CD14-positive monocyte (primary cell): ENCODE measurements at regions not wholly inside any gene's neighbourhood (a gene's known extent, or its start where the extent isn't known, plus 50 kb on each side); places are given as distances from the start of the nearest gene placed in this dataset.

Experiments
- DNase-seq, 3 donors: peaks; one replicate each; pipeline ENCODE4 v3.0.0-alpha.2; 2011 to 2022
- H2AFZ ChIP-seq: 2 replicates; pipeline ENCODE4 v1.6.0; 2012; ENCODE audit warnings: mild to moderate bottlenecking, low read depth, low read length, inconsistent platforms; ENCODE audit not compliant: insufficient read depth, poor library complexity, severe bottlenecking
- H3K27ac ChIP-seq, 2 donors: 1 replicate in 1 of 2; 2 replicates in 1 of 2; pipeline ENCODE4 v1.5.1; 2012 to 2013; ENCODE audit warnings: low read length in 2 of 2, control low read depth in 1 of 2, inconsistent platforms in 1 of 2, low read depth in 1 of 2, mild to moderate bottlenecking in 1 of 2
- H3K27me3 ChIP-seq, 2 donors: one replicate each; pipeline versions ENCODE4 v1.6.0 to v1.6.1; 2011 to 2013; ENCODE audit warnings: low read length in 2 of 2; ENCODE audit not compliant: control insufficient read depth in 2 of 2, insufficient read depth in 2 of 2
- H3K36me3 ChIP-seq, 2 donors: replicated peaks in 1 of 2; 1 replicate in 1 of 2; 2 replicates in 1 of 2; pipeline versions ENCODE4 v1.5.1 to v1.6.1; 2012 to 2013; ENCODE audit warnings: low read length in 2 of 2, control low read depth in 1 of 2, inconsistent platforms in 1 of 2, mild to moderate bottlenecking in 1 of 2; ENCODE audit not compliant: insufficient read depth in 2 of 2, control insufficient read depth in 1 of 2
- H3K4me1 ChIP-seq, 2 donors: 1 replicate in 1 of 2; 2 replicates in 1 of 2; pipeline versions ENCODE4 v1.5.1 to v1.6.1; 2012 to 2013; ENCODE audit warnings: low read length in 2 of 2, control low read depth in 1 of 2, inconsistent platforms in 1 of 2, mild to moderate bottlenecking in 1 of 2, moderate library complexity in 1 of 2; ENCODE audit not compliant: insufficient read depth in 2 of 2, control insufficient read depth in 1 of 2
- H3K4me2 ChIP-seq: replicated peaks from 2 replicates; pipeline ENCODE3; 2012; ENCODE audit warnings: low read length, moderate library complexity, mild to moderate bottlenecking; ENCODE audit not compliant: poor library complexity, severe bottlenecking; ENCODE audit errors: extremely low read depth
- H3K4me3 ChIP-seq, 3 experiments: fragments of 200-600 bp in 1 of 3; sonication (generic) in 1 of 3; replicated peaks in 1 of 3; 1 replicate in 2 of 3; 2 replicates in 1 of 3; pipeline ENCODE4 v1.5.1; 2011 to 2013; ENCODE audit warnings: low read length in 3 of 3, mild to moderate bottlenecking in 3 of 3, control low read depth in 2 of 3, low read depth in 2 of 3, inconsistent platforms in 1 of 3, moderate library complexity in 1 of 3
- H3K79me2 ChIP-seq: 2 replicates; pipeline ENCODE4 v1.6.0; 2012; ENCODE audit warnings: mild to moderate bottlenecking, control low read depth, inconsistent platforms, low read length, moderate library complexity; ENCODE audit not compliant: insufficient read depth
- H3K9ac ChIP-seq: 2 replicates; pipeline ENCODE4 v1.6.0; 2017; ENCODE audit warnings: low read length, mild to moderate bottlenecking; ENCODE audit not compliant: insufficient read depth, poor library complexity, severe bottlenecking
- H3K9me3 ChIP-seq, 2 donors: replicated peaks in 1 of 2; 1 replicate in 1 of 2; 2 replicates in 1 of 2; pipeline versions ENCODE4 v1.5.1 to v1.6.1; 2012 to 2013; ENCODE audit warnings: low read length in 2 of 2, control low read depth in 1 of 2; ENCODE audit not compliant: control insufficient read depth in 1 of 2, insufficient read depth in 1 of 2
- H4K20me1 ChIP-seq: 2 replicates; pipeline ENCODE4 v1.6.0; 2012; ENCODE audit warnings: mild to moderate bottlenecking, low read length, control low read depth, moderate library complexity; ENCODE audit not compliant: insufficient read depth
- H3K27ac Mint-ChIP-seq, 7 donors: one replicate each; pipeline ENCODE4 v1.8.0; 2020; ENCODE audit warnings: mild to moderate bottlenecking in 7 of 7, mixed read lengths in 7 of 7, moderate library complexity in 6 of 7, inconsistent platforms in 2 of 7
- H3K27me3 Mint-ChIP-seq, 3 donors: one replicate each; pipeline ENCODE4 v1.8.0; 2021 to 2022; ENCODE audit warnings: low read depth in 3 of 3, mild to moderate bottlenecking in 3 of 3, mixed read lengths in 3 of 3, moderate library complexity in 3 of 3, inconsistent platforms in 1 of 3
- H3K36me3 Mint-ChIP-seq, 2 donors: one replicate each; pipeline ENCODE4 v1.8.0; 2020; ENCODE audit warnings: mixed read lengths in 2 of 2, inconsistent platforms in 1 of 2, mild to moderate bottlenecking in 1 of 2
- H3K4me1 Mint-ChIP-seq: one replicate; pipeline ENCODE4 v1.8.0; 2020; ENCODE audit warnings: mild to moderate bottlenecking, mixed read lengths
- H3K4me3 Mint-ChIP-seq, 2 donors: one replicate each; pipeline ENCODE4 v1.8.0; 2020; ENCODE audit warnings: mild to moderate bottlenecking in 2 of 2, mixed read lengths in 2 of 2, moderate library complexity in 1 of 2
- H3K9me3 Mint-ChIP-seq, 7 donors: one replicate each; pipeline ENCODE4 v1.8.0; 2020 to 2022; ENCODE audit warnings: mixed read lengths in 7 of 7, mild to moderate bottlenecking in 6 of 7, moderate library complexity in 6 of 7, inconsistent platforms in 2 of 7
- WGBS: methylation state at CpG from one replicate; pipeline ENCODE4 v1.1.5; 2013; ENCODE audit warnings: missing lambda C conversion rate; ENCODE audit not compliant: insufficient coverage; 5-methylcytosine and 5-hydroxymethylcytosine counted together
- intact Hi-C, 2 donors: fragments of 100-400 bp; cut with micrococcal nuclease; formaldehyde crosslinking; loops; one replicate each; pipeline versions ENCODE4 v1.15.0 to v1.15.1; 2023
- TF ChIP-seq, protein P1 (sequence below): fragments of 200-600 bp; IDR thresholded peaks from one replicate; pipeline ENCODE4 v1.8.0; 2022; ENCODE audit warnings: antibody characterized with exemption, mild to moderate bottlenecking

- H3K9me3 ChIP-seq: no peaks in the 10 kb centered on the region
- Mint-ChIP-seq H3K9me3 (peaks cover 0 to 7% (median 4%) of the 10 kb centered on the region in 7 donors), H3K27ac (no peak overlapping the region), H3K4me1 (no peaks in the 10 kb centered on the region), H3K27me3 (peaks cover 0 to 2% (median 0%) of the 10 kb centered on the region in 3 donors), H3K36me3 (no peaks in the 10 kb centered on the region), H3K4me3 (no peak overlapping the region)
- TF ChIP-seq, protein P1, sequence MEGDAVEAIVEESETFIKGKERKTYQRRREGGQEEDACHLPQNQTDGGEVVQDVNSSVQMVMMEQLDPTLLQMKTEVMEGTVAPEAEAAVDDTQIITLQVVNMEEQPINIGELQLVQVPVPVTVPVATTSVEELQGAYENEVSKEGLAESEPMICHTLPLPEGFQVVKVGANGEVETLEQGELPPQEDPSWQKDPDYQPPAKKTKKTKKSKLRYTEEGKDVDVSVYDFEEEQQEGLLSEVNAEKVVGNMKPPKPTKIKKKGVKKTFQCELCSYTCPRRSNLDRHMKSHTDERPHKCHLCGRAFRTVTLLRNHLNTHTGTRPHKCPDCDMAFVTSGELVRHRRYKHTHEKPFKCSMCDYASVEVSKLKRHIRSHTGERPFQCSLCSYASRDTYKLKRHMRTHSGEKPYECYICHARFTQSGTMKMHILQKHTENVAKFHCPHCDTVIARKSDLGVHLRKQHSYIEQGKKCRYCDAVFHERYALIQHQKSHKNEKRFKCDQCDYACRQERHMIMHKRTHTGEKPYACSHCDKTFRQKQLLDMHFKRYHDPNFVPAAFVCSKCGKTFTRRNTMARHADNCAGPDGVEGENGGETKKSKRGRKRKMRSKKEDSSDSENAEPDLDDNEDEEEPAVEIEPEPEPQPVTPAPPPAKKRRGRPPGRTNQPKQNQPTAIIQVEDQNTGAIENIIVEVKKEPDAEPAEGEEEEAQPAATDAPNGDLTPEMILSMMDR: no peak
- no CpG with 5 or more reads among the region's 3 CpGs for WGBS
- no peaks in the 10 kb centered on the region for H3K4me1 ChIP-seq
- no peaks in the 10 kb centered on the region for H3K36me3 ChIP-seq
- no peak for DNase-seq
- H3K9ac ChIP-seq: no peak overlapping the region
- no peak overlapping the region for H3K4me2 ChIP-seq
- intact Hi-C loops: no loop called here
- H3K27ac ChIP-seq: no peak overlapping the region
- H2AFZ ChIP-seq: no peak overlapping the region
- no peak overlapping the region for H3K4me3 ChIP-seq
- no peaks in the 10 kb centered on the region for H3K79me2 ChIP-seq
- no peaks in the 10 kb centered on the region for H3K27me3 ChIP-seq
- H4K20me1 ChIP-seq: no peaks in the 10 kb centered on the region
Measured at GRCh38 chr11:23490557-23491235, 630.4 kb upstream of the CCDC179 start.

DNA sequence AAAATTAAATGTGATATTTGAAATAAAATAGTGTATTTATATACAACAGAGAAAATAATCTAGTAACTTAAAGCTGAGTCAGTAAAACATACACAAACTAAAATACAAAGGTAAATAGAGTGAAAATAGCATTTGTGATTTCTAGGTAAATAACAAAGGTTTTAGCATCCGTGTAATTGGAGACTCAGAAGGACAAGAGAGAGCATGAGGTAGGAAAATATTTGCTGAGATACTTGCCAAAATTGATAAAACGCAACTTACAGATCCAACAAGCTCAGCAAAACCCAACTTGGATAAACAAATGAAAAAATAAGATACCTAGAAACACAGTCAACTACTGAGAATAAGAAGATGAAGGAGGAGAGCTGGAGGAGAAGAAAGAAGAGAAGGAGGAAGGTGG lies 634.7 kb upstream of the CCDC179 start:
- Histone ChIP-seq H3K79me2 (no peaks in the 10 kb centered on the region), H3K4me2 (no peak overlapping the region), H3K27me3 (no peaks in the 10 kb centered on the region), H4K20me1 (no peaks in the 10 kb centered on the region), H2AFZ (no peak overlapping the region), H3K27ac (no peak overlapping the region), H3K9me3 (no peaks in the 10 kb centered on the region), H3K9ac (no peak overlapping the region), H3K36me3 (no peaks in the 10 kb centered on the region), H3K4me3 (no peak overlapping the region), H3K4me1 (no peaks in the 10 kb centered on the region)
- Mint-ChIP-seq H3K4me1 (no peaks in the 10 kb centered on the region), H3K27me3 (peaks cover 0 to 2% (median 0%) of the 10 kb centered on the region in 3 donors), H3K4me3 (no peak overlapping the region), H3K36me3 (no peaks in the 10 kb centered on the region), H3K27ac (no peak overlapping the region), H3K9me3 (peaks cover 0 to 2% (median 0%) of the 10 kb centered on the region in 7 donors)
- no peak for DNase-seq
- no CpG with 5 or more reads among the region's 2 CpGs for WGBS
- intact Hi-C loops: no loop called here
- TF ChIP-seq, protein P1: no peak
